Breast epithelium (tissue), 4 donors: ENCODE measurements at regions not wholly inside any gene's neighbourhood (a gene's known extent, or its start where the extent isn't known, plus 50 kb on each side); places are given as distances from the start of the nearest gene placed in this dataset.

Experiments
- DNase-seq, 2 donors: peaks; one replicate each; pipeline ENCODE4 v3.0.0-alpha.2; 2019; ENCODE audit warnings: low spot score in 2 of 2
- H3K27ac ChIP-seq, 2 donors: fragments of 200-600 bp; sonication (generic) in 1 of 2; one replicate each; pipeline ENCODE4 v1.5.1; 2016 to 2019; ENCODE audit warnings: mild to moderate bottlenecking in 1 of 2
- H3K27me3 ChIP-seq, 2 donors: fragments of 200-600 bp; sonication (generic) in 1 of 2; one replicate each; pipeline versions ENCODE4 v1.5.1 to v1.6.0; 2017 to 2019; ENCODE audit warnings: control low read depth in 1 of 2, mild to moderate bottlenecking in 1 of 2
- H3K36me3 ChIP-seq: fragments of 200-600 bp; one replicate; pipeline ENCODE4 v1.5.1; 2019
- H3K4me1 ChIP-seq, 2 donors: fragments of 200-600 bp; sonication (generic); one replicate each; pipeline ENCODE4 v1.5.1; 2016 to 2019; ENCODE audit warnings: control low read depth in 1 of 2
- H3K4me3 ChIP-seq, 3 donors: fragments of 200-600 bp; sonication (generic); 1 replicate in 2 of 3; 2 replicates in 1 of 3; pipeline ENCODE4 v1.5.1; 2016 to 2019; ENCODE audit warnings: mild to moderate bottlenecking in 3 of 3, moderate library complexity in 2 of 3
- H3K9me3 ChIP-seq, 2 donors: fragments of 200-600 bp; sonication (generic) in 1 of 2; one replicate each; pipeline ENCODE4 v1.5.1; 2016 to 2019; ENCODE audit warnings: control low read depth in 1 of 2
- CTCF ChIP-seq, 3 donors: fragments of 450-650 bp; IDR thresholded peaks; one replicate each; pipeline ENCODE4 v1.5.1; 2016 to 2017; ENCODE audit warnings: antibody characterized with exemption in 3 of 3, mild to moderate bottlenecking in 3 of 3, moderate library complexity in 3 of 3
- POLR2A ChIP-seq: fragments of 450-650 bp; IDR thresholded peaks from one replicate; pipeline ENCODE4 v1.6.1; 2016; ENCODE audit warnings: antibody characterized with exemption, mild to moderate bottlenecking, moderate library complexity
- POLR2AphosphoS5 ChIP-seq, 3 donors: sonication (generic); formaldehyde crosslinking; IDR thresholded peaks; one replicate each; pipeline ENCODE4 v1.6.1; 2017; ENCODE audit warnings: antibody characterized with exemption in 3 of 3
- intact Hi-C: fragments of 100-400 bp; cut with DNase I; formaldehyde crosslinking; loops from one replicate; pipeline ENCODE4 v1.15.1; 2023; ENCODE audit warnings: low total_unique reads

GRCh38 chr5:4222821-4223220, 627.2 kb downstream of the IRX1 start:
- no peaks in the 10 kb centered on the region for H3K27me3 ChIP-seq
- no peaks in the 10 kb centered on the region for H3K9me3 ChIP-seq
- H3K36me3 ChIP-seq: no peaks in the 10 kb centered on the region
- intact Hi-C loops: no loop called here
- DNase-seq: no peak
- no peak for TF ChIP-seq POLR2AphosphoS5 (IDR thresholded peaks at IDR 0.05)
- no peak for TF ChIP-seq POLR2A
- TF ChIP-seq CTCF (IDR thresholded peaks at IDR 0.05): no peak
- no peak overlapping the region for H3K27ac ChIP-seq
- no peak overlapping the region for H3K4me3 ChIP-seq
- no peaks in the 10 kb centered on the region for H3K4me1 ChIP-seq

DNA sequence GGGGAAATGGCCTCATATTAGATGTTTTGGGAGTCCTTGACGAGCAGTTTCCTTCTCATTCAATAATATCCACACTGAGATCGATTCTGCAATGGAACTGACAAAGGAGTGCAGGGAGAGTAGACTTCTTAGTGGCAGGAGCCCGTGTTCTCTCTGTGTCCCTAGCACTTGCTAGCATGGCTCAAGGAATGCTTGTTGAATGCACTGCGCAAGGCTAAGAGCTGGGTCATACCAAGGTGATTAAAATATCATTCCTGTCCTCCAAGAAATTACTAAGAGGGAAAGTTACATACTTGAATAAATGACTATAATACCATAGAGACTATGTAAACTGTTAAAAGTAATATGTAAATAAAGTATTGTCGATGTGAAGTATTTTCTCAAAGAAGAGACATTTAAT, 630.1 kb downstream of the IRX1 start:
- no peaks in the 10 kb centered on the region for H3K27me3 ChIP-seq
- no peaks in the 10 kb centered on the region for H3K4me1 ChIP-seq
- no peak overlapping the region for H3K4me3 ChIP-seq
- TF ChIP-seq POLR2A (no peak), POLR2AphosphoS5 (IDR thresholded peaks at IDR 0.05) (no peak), CTCF (IDR thresholded peaks at IDR 0.05) (no peak)
- H3K36me3 ChIP-seq: no peaks in the 10 kb centered on the region
- intact Hi-C loops: no loop called here
- no peak for DNase-seq
- H3K27ac ChIP-seq: no peak overlapping the region
- no peaks in the 10 kb centered on the region for H3K9me3 ChIP-seq

DNA sequence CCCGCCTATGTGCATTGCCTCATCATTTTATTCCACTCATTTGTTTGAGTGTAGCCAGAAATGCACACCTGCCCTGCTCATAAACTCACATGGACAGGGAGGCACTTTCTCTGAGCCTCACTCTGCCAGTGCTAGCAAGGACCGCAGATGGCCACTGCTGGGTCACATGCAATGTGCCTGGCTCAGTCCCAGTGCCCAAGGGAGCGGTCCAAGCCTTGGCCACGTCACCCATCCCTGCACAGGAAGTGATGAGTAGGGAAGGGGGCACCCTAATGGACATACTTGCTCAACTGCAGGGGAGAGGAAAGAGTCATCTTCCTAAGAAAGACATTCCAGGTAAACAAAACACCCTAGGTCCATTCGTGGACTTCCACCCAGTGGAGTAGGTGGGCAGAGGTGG, 630.9 kb downstream of the IRX1 start:
- Histone ChIP-seq H3K9me3 (no peaks in the 10 kb centered on the region), H3K27ac (no peak overlapping the region), H3K4me1 (no peaks in the 10 kb centered on the region), H3K27me3 (no peaks in the 10 kb centered on the region), H3K4me3 (no peak overlapping the region), H3K36me3 (no peaks in the 10 kb centered on the region)
- no peak for TF ChIP-seq POLR2AphosphoS5 (IDR thresholded peaks at IDR 0.05)
- TF ChIP-seq CTCF (IDR thresholded peaks at IDR 0.05): no peak
- no peak for TF ChIP-seq POLR2A
- no peak for DNase-seq
- intact Hi-C loops: no loop called here

- H3K9me3 ChIP-seq: peaks cover 0 to 3% of the 10 kb centered on the region in 2 donors
- no peak overlapping the region for H3K27ac ChIP-seq
- intact Hi-C loops: no loop called here
- no peaks in the 10 kb centered on the region for H3K4me1 ChIP-seq
- no peak overlapping the region for H3K4me3 ChIP-seq
- no peak for TF ChIP-seq POLR2AphosphoS5 (IDR thresholded peaks at IDR 0.05)
- TF ChIP-seq CTCF (IDR thresholded peaks at IDR 0.05): no peak
- TF ChIP-seq POLR2A: no peak
- no peak for DNase-seq
- H3K36me3 ChIP-seq: no peaks in the 10 kb centered on the region
- H3K27me3 ChIP-seq: no peaks in the 10 kb centered on the region
Observed at GRCh38 chr5:4228708-4229107, 633.1 kb downstream of the IRX1 start.

- no peak overlapping the region for H3K27ac ChIP-seq
- intact Hi-C loops: no loop called here
- peaks cover 4% of the 10 kb centered on the region in 2 donors for H3K9me3 ChIP-seq
- TF ChIP-seq POLR2AphosphoS5 (IDR thresholded peaks at IDR 0.05) (no peak), CTCF (IDR thresholded peaks at IDR 0.05) (no peak), POLR2A (no peak)
- H3K36me3 ChIP-seq: no peaks in the 10 kb centered on the region
- H3K4me1 ChIP-seq: no peaks in the 10 kb centered on the region
- H3K4me3 ChIP-seq: no peak overlapping the region
- no peaks in the 10 kb centered on the region for H3K27me3 ChIP-seq
- no peak for DNase-seq
Observed at GRCh38 chr5:4229414-4230292, 634.0 kb downstream of the IRX1 start.
